Stimulated activated CD8-positive, alpha-beta memory T cell treated with anti-CD3 and anti-CD28 coated beads, Interleukin-4, amount 100 ng/mL, for 48 hours (primary cell): ENCODE measurements at regions not wholly inside any gene's neighbourhood (a gene's known extent, or its start where the extent isn't known, plus 50 kb on each side); places are given as distances from the start of the nearest gene placed in this dataset.
"Not testable (repeated sequence)": the region's sequence is repeated elsewhere in the genome, so short reads cannot be mapped to it uniquely, and the experiment has no call there.

Experiments
- DNase-seq: peaks from one replicate; pipeline ENCODE4 v3.0.0-alpha.2; 2020

DNA sequence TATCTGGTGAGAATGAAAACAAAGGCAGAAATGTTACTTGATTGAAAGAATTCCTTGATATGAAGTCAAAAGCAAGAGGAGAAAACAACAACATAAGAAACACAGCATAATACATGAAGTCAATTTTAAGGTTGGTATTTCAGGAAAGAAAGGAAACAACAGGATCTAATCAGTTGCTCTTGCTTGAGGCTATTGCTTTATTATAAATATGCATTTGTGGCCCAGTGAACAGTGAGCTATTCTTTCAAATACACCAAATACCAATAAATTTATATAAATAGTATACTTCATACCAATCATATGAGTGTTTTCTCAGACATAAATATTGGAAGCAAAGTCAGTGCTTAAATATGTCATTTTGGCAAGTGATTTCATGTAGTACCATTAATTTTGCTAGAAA is 806.6 kb downstream of the NXPH1 start:
- DNase-seq, result no peak

DNA sequence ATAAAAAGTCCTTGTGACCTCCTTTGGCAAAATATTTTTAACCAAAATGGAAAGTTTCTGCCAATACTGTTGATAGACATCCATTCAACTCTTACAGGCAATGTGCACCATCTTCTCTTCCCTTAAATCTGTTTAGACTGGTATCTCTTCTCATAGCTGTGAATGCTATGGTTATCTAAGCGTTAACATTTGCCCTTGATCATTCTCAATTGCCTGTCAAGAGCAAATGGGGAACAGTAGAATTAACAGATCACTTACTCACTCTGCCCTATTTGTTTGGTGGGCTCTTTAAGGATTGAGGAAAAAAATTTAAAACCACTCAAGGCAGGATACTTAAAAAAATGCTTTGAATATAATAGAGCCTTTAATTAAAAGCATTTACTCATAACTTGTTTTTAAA is 808.4 kb downstream of the NXPH1 start:
- DNase-seq, result no peak

DNA sequence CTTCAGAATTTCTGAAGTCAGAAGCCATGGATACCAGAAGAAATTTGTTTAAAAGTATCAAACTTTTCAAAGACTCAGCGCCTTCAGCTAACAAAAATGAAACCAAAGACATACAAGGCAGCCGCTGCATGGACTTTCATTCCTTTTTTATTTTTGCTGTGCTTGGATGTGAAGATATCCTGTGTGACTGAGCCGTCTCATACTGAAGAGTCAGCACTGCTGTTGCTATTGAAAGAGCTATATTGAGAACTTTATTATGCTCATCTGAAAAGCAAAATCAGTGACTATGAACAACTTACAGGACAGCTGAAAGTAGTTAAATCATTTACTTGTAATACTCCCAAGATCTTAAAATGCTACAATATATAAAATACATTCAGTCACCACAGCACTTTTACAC is 809.2 kb downstream of the NXPH1 start:
- no peak for DNase-seq

DNA sequence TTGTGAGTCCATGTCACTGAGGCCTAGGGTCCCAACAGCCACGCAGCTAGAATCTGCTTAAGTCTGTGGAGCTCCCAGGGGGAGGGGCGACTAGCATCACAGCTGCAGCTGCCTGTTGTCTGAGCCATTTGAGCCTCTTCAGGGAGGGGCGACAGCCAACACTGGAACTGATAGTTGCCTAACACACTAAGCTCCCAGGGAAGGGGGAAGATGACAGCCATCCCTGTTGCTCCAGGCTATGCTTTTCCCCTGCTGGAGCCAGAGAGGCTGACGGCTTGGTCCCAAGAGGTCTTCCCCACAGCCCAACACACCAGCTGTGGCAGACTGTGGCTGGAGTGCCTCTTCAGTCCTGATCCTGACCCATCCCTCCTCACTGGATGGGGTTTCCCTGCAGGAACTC is 817.5 kb downstream of the NXPH1 start:
- DNase-seq, result no peak

DNA sequence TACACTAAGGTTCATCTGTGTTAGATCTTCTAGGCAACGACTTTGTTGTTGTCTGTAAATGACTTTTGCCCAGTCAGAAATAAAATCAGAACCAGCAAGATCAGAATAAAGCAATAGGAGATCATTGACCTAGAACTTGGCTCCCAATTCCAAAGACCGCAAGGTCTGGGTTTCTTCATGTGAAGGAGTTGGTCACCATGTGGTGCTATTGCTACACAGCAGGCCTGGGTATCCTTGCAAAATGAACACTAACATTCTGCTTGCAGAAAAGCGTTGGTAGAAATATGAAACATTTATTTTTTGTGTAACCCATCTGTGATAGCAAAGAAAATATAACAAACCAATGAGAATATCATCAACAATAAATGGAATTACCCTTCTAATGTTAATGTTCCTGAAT is 831.0 kb downstream of the NXPH1 start:
- no peak for DNase-seq

DNA sequence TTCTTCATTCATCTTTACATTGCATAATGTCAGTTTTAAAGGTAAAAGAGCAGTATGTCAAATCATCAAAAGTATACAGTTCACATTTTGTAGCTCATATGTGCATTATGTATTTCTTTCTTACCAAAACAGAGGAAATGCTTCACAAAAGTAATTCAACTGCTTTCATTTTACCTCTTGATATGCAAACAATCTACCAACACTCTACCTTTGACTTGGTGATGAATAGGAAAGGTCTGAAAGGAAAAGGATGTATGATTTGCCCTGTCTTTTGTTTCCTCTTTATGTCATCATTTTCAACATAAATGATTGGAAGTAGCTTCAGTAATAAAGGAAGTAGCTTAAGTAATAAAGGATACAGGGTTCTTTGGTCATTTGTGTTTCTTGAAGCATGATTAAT is 846.7 kb downstream of the NXPH1 start:
- no peak for DNase-seq

DNA sequence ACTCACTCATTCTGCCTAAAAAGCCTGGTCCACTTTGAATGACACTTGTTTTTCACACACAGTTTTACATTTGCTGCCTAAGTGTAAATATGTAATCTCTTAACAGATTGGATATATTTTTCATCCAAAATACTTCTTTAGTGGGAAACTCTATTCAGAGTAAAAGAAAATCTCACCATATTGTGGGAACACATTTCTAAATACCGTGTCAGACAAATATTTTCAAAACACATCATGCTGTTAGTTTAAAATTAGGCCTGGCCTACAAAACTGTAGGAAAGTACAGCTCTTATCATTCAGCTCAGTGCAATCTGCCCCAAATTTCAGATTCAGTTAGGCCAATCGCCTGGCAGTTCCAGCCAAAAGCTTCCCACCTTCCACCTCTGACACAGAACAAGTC is 849.8 kb downstream of the NXPH1 start:
- DNase-seq, result no peak

DNA sequence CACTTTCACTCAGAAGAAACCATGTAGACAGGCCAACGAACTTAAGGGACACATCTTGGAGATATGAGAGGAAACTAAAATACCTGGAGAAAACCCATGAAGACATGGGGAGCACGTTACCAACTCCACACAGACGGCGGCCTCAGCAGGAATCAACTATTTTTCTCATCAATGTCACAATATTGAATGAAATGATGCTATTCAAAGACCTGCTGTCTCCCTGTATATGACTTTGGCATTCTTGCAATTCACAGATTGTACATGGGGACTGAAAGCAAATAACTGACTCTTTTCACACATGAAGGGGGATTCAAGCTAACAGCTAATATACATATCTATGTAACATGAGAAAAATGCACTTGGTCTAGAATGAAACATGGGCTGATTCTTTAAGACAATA is 869.0 kb downstream of the NXPH1 start:
- no peak for DNase-seq

DNA sequence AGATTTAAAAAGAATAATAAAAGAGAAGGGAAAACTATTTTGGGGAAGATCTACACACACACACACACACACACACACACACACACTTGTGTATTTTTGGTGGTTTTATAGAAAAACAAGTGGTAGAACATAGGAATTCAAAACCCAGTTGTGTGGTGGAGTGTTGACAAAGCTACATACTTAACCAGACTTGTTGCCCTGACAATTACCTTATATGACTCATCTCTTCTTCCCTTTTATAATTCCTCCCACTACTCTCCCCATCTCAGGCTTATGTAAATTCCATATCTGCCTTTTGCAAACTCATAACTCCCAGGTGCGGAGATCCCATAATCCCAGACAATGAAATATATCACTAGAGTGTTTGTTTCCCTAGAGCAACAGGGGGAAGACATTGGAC is 873.7 kb downstream of the NXPH1 start:
- DNase-seq, result no peak

DNA sequence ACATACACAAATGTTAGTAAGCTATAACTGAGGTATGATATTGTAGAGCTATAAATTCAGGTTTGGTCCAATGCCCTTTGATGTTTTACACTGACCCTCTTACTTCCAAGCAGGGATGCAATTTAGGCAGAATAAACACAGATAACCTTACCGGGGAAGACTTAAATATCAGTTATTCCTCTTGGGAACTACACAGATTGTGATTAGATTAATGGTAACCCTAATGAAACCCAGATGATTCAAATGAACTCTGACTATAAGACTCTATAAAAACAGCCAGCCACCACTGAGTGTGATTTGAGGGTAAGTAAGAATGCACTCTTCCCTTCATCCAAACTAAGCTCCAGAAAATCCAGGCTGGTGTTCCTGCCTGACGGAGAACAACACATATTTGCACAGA is 891.1 kb downstream of the NXPH1 start:
- no peak for DNase-seq

DNA sequence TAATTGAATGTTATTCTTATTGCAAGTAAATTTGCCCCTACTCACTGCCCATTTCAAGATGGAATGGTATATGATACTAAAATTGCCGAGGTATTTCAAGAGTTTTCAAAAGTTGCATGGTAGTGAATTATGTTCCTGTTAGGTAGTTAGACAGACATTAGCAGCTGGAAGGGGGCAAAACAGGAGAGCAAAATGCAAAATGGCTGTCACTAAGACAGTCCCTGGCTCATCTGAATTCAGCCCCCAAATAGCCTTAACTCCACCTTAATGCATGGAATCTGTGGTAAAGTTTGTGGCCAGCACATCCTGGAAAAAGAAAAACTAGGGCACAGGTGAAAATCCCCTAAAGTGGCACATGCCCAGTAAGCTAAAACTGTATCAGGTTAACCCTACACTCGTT is 894.9 kb downstream of the NXPH1 start:
- no peak for DNase-seq

DNA sequence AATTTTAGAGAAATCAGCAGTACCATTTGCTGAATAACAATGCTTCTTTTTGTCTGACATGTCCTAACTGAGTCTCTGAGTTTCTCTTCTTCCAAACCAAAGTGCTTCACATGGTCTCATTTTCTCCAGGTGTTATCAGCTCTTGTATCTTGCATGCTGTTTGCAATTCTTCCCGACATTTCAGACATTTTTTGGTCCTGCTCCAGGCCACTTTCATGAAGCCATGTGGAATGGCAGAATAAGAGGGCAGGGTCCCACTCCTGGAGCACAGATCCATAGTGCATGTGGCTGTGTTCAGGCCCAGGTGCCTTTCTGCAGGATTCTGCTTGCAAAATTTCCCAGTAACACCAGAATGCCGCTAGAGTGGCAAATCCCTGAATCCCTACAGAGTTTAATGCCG is 916.2 kb downstream of the NXPH1 start:
- no peak for DNase-seq

DNA sequence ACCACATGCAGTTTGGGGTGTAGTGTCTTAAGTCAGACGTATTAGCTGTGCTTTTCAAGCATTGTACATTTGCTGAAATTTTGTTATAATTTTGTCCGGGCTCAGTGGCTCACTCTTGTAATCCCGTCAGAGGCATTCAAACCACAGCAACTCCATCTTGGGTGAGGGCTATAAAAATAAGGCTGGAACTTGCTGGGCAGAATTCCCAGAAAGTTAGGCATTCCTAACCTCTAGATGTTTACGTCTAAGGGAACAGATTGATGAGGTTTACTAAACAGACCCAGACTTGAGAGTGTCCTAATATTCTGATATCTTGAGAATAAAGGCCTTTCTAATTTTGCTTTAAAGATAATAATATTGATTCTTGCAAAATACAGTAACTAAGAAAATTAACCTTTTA is 957.8 kb downstream of the NXPH1 start:
- DNase-seq, result no peak

DNA sequence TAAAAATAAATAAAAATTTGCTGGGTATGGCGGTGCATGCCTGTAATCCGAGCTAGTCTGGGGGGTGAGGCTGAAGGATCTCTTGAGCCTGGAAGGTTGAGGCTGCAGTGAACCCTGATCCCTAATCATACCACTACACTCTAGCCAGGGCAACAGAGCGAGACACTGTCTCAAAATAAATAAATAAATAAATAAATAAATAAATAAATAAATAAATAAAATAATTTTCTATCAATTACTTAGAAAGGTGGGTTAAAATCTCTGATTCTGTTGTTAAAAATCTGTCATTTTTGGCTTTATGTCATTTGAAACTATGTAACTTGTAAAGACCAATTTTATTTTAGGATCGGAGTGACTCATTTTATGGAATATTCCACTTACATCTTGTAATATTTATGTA is 958.6 kb downstream of the NXPH1 start:
- DNase-seq, result no peak

DNA sequence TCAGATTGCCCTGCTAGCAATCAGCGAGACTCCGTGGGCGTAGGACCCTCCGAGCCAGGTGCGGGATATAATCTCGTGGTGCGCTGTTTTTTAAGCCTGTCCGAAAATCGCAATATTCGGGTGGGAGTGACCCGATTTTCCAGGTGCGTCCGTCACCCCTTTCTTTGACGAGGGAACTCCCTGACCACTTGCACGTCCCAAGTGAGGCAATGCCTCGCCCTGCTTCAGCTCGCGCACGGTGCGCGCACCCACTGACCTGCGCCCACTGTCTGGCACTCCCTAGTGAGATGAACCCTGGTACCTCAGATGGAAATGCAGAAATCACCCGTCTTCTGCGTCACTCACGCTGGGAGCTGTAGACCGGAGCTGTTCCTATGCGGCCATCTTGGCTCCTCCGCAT is 971.0 kb downstream of the NXPH1 start:
- not testable (repeated sequence) for DNase-seq

DNA sequence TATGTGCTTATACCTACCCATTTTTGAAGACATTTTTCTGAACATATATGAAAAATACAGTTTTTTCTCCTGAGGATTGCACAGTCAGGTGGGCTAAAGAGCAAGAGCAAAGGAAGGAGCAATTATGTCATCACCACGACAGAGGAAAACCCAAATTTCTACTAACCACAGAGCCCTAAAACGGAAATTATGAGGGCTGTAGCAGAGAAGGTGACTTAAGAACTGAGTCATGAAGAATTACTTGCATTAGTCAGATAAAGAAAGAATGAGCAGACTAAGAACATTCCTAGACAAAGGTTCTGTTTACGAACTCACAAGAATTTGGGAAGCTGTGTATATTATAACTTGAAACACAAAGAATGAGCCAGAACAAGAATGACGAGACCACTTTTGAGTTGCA is 974.4 kb downstream of the NXPH1 start:
- no peak for DNase-seq

DNA sequence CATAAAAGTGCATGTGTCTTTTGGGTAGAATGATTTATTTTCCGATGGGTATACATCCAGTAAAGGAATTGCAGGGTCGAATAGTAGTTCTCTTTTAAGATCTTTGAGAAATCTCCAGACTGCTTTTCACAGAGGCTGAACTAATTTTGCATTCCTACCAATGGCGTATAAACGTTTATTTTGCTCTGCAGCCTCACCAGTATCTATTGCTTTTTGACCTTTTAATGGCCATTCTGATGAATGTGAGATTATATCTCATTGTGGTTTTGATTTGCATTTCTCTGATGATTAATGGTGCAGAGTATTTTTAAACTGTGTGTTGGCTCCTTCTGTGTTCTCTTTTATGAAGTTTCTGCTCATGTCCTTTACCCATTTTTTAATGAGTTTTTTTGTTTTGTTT is 1020.1 kb downstream of the NXPH1 start:
- DNase-seq, result no peak

DNA sequence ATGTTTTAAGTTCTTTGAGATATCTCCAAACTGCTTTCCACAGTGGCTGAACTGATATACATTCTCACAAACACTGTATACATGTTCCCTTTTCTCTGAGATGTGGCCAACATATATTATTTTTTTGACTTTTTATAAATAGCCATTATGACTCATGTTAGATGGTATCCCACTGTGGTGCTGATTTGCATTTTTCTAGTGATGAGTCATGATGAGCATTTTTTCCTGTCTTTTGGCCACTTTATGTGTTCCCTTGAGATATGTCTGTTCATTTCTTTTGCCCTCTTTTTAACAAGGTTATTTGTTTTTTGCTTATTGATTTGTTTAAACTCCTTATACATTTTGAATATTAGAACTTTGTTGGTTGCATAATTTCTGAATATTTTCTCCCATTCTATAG is 1055.1 kb downstream of the NXPH1 start:
- no peak for DNase-seq

DNA sequence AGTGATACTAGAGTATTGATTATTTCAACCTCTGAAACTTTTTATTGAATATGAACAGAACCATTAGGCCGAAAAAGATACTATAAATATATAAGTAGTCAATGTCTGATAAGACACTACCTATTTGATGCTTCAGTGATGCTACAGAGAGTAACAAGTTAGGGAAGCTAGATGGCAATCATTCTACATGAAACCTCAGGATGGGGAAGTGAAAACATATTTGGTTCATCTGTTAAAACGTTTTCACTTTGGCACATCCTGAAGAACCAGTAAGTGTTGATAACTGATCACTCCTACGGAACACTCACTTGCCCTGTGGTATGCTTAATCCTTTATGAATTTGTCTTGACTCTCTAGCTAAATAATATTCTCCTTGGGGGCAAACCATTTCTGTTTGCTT is 1064.9 kb downstream of the NXPH1 start:
- DNase-seq, result no peak

DNA sequence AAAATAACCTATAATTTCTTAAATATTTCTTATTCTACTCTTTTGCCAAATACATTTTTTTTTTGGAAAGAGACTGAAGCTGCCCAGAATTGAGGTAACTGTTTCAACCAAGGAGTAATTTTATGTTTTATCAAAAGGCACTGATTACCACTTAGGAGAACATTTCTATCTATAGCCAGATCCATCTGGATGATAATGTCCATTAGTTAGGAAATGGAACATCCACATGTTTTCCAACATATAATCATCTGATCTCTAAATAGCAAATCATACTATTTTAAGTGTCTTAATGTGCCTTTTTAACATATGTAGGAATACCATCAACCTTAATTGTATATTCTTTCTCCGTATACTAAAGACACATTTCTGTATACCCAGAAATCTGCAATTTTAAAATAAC is 1068.9 kb downstream of the NXPH1 start:
- no peak for DNase-seq

DNA sequence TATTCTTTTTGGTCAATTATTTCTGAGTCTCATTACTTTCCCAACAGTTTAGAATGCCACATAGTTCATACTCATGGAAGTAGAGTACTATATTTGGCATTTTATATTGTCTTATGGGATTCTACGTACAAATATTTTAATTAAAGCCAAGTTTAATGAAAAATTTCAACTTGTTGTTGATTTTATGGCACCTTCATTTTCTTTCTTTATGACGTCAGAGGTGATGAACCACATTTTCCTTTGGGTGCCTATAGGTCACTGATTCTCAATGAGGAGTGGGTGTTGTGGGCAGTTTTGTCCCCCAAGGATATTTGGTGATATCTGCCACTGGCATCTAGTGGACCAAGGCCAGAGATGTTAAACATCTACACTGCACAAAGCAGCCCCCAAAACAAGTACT is 1071.3 kb downstream of the NXPH1 start:
- DNase-seq, result no peak

DNA sequence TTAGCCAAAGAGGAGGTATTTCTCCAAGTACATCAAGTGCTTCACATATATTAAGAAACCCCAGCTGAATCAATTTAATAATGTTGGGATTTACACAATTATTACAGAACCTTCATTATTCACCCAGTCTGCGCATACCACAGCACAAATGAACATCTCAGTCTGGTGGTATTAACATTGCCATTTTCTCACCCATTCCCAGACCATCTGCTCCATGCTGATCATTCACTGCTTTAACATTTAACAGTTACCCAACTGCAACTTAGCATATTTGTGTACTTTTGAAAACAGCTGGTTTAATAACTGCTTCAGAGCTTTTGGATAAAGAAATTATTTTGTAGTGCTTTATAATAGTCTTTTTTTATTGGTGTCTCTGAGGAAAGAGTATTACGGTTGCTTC is 1072.1 kb downstream of the NXPH1 start:
- no peak for DNase-seq

DNA sequence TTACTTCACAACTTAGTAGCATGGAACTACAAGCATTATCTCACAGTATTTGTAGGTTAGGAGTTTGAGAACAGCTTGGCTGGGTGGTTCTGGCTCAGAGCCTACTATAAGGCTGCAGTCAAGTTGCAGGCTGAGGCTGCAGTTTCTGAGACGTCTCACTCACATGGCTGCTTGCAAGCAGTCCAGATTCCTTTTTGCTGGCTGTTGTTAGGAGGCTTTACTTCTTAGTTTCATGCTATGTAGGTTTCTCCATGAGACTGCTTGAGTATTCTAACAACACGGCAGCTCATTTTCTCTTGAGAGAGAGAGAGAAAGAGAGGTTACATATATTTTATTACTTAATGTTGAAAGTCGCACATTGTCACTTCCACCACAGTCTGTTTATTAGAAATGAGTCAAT is 1073.9 kb downstream of the NXPH1 start:
- DNase-seq, result no peak

DNA sequence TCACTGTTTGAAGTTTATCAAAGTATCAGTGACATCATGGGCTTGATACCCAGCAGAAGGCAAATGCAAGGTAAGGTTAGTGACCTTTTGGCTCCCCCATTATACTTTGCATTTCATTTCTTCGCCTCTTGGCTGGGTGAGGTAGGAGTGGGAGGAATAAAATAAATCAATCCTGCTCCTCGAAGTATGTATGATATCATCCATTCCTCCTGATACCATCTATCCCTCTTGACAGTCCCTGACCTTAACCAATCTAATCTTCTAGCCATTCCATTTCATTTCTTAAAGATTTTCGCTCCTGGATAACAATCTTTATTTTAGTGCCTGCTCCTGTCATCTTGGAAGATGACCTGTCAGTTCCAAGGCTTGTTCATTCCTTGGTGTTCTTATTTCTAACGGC is 1083.3 kb downstream of the NXPH1 start:
- DNase-seq, result no peak

DNA sequence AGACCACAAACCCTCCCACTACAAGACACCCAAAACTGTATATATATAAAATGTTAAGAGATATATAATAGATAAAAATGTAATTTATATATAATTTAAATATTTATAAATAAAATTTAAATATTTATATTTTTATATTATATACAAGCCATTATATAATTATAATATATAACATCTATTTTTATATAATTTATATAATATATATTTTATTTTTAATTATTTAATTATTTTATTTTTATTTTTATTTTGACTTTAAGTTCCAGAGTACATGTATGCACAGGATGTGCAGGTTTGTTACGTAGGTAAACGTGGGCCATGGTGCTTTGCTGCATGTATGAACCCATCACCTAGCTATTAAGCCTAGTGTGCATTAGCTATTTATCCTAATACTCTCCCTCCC is 1090.2 kb downstream of the NXPH1 start:
- no peak for DNase-seq

DNA sequence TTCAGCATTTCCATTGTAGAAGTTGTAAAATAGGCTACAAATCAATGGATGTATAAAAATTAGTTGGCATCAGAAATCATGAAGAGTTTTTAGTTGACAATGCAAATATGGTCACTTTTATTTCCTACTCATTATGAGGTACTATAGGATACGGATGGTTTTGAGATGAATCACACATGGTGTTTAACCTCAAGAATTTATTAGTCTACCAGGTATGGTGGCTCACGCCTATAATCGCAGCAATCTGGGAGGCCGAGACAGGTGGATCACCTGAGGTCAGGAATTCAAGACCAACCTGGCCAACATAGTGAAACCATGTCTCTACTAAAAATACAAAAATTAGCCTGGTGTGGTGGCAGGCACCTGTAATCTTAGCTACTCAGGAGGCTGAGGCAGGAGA is 1119.0 kb downstream of the NXPH1 start:
- DNase-seq, result not testable (repeated sequence)

DNA sequence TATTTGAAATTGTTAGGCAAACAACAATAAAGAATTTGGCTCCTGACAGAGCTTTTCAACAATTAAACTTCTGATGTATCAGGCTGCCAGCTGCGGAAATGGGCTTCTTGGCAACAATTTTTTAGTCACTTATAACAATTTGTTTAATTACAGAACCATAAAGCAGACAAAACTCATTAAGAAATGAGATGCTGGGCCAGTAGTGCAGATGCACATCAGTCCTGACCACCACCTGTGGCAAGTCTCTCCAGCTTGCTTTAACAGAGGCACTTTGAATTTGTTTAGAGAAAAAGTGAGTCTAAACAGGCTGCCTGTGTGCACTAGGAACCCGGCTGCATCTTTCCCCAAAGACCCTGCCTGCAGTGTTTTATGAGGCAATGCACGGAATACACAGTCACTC is 1124.4 kb downstream of the NXPH1 start:
- DNase-seq, result no peak
